ENCODE measurements at regions not wholly inside any gene's neighbourhood (a gene's known extent, or its start where the extent isn't known, plus 50 kb on each side); places are given as distances from the start of the nearest gene placed in this dataset.

DNA sequence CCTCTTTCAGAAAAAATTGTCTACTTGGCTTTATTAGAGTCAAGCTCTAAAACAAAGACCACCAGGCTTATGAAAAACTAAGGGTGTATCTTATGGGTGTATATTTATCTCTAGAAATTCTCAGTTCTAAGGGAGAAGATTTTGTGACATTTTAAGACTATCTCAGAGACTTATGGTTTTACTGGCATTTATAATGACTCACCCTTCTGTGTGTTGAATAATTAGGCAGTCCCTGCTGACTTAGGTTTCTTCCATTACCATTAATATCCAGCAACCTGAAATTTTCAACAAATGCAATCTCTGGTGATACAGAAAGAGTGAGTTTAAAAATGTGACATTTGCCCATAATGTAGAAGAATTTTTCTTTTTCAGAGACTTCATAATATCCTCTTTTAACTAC is 1015.0 kb upstream of the AGA start:
- H3K79me2 ChIP-seq (ENCODE audit: control insufficient read depth, insufficient read depth, low read length): no peaks in the 10 kb centered on the region
- no TSS peak for BruUV-seq (replicated peaks)
- H3K27me3 ChIP-seq (replicated peaks in 1 of 2; ENCODE audit: control insufficient read depth in 2 of 2, insufficient read depth in 2 of 2, low read length in 1 of 2): no peaks in the 10 kb centered on the region
- no peaks in the 10 kb centered on the region for H3K4me1 ChIP-seq (ENCODE audit: control insufficient read depth, insufficient read depth, low read length)
- no peak overlapping the region for H3K9ac ChIP-seq (ENCODE audit: control insufficient read depth, insufficient read depth, low read length)
- POLR2A ChIA-PET: no interaction called here
- intact Hi-C loops (cut with micrococcal nuclease; ENCODE audit: unreplicated experiment) (no loop called here), in situ Hi-C loops (cut with MboI) (no loop called here)
- ATAC-seq (no peak), DNase-seq (ENCODE audit: low read depth, low spot score) (no peak), FAIRE-seq (no peak)
- H3K4me3 ChIP-seq: no peak overlapping the region
- no peaks in the 10 kb centered on the region for H3K36me3 ChIP-seq (ENCODE audit: control insufficient read depth in 2 of 2, insufficient read depth in 2 of 2, low read length in 1 of 2)
- H3K4me2 ChIP-seq (ENCODE audit: control insufficient read depth, insufficient read depth): no peak overlapping the region
- SMC1A ChIA-PET (ENCODE audit: uncharacterized antibody, unreplicated experiment): no interaction called here
- H3K9me3 ChIP-seq (replicated peaks; ENCODE audit: control insufficient read depth, insufficient read depth, low read length): no peaks in the 10 kb centered on the region
- H2AFZ ChIP-seq (ENCODE audit: control insufficient read depth, low read depth, low read length): no peak overlapping the region
- TF ChIP-seq SREBF1 (IDR thresholded peaks at IDR 0.05; ENCODE audit: low read length) (no peak), RELA (IDR thresholded peaks at IDR 0.05; ENCODE audit: borderline replicate concordance, partially characterized antibody) (no peak), GATAD2B (conservative IDR thresholded peaks at IDR 0.05; ENCODE audit: low read depth) (no peak), GABPA (IDR thresholded peaks at IDR 0.05; ENCODE audit: low read depth) (no peak), BRCA1 (IDR thresholded peaks at IDR 0.05; ENCODE audit: low read depth, low read length) (no peak), ZBED1 (IDR thresholded peaks at IDR 0.05; ENCODE audit: borderline replicate concordance) (no peak)
- TF ChIP-seq, protein P1, sequence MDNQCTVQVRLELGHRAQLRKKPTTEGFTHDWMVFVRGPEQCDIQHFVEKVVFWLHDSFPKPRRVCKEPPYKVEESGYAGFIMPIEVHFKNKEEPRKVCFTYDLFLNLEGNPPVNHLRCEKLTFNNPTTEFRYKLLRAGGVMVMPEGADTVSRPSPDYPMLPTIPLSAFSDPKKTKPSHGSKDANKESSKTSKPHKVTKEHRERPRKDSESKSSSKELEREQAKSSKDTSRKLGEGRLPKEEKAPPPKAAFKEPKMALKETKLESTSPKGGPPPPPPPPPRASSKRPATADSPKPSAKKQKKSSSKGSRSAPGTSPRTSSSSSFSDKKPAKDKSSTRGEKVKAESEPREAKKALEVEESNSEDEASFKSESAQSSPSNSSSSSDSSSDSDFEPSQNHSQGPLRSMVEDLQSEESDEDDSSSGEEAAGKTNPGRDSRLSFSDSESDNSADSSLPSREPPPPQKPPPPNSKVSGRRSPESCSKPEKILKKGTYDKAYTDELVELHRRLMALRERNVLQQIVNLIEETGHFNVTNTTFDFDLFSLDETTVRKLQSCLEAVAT (IDR thresholded peaks at IDR 0.05): no peak
- TF ChIP-seq, protein P2, sequence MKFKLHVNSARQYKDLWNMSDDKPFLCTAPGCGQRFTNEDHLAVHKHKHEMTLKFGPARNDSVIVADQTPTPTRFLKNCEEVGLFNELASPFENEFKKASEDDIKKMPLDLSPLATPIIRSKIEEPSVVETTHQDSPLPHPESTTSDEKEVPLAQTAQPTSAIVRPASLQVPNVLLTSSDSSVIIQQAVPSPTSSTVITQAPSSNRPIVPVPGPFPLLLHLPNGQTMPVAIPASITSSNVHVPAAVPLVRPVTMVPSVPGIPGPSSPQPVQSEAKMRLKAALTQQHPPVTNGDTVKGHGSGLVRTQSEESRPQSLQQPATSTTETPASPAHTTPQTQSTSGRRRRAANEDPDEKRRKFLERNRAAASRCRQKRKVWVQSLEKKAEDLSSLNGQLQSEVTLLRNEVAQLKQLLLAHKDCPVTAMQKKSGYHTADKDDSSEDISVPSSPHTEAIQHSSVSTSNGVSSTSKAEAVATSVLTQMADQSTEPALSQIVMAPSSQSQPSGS (IDR thresholded peaks at IDR 0.05; ENCODE audit: low read length): no peak
- CTCF ChIA-PET: no interaction called here
- RAD21 ChIA-PET (ENCODE audit: unreplicated experiment): no interaction called here
- H4K20me1 ChIP-seq (ENCODE audit: control insufficient read depth, insufficient read depth): no peaks in the 10 kb centered on the region
- no peak overlapping the region for H3K27ac ChIP-seq (ENCODE audit: control insufficient read depth, insufficient read depth)

Data from GM12878 (cell line).